Spinal cord (tissue), 10 donors: ENCODE measurements at regions not wholly inside any gene's neighbourhood (a gene's known extent, or its start where the extent isn't known, plus 50 kb on each side); places are given as distances from the start of the nearest gene placed in this dataset. TPM values are rescaled to one million over a fixed set of nuclear protein-coding genes. Genes with fewer than 3 reads are reported as not detected.

Source experiments
- DNase-seq, 6 donors: peaks; one replicate each; pipeline versions ENCODE4 v3.0.0 to v3.0.0-alpha.2; 2013 to 2015; ENCODE audit warnings: low spot score in 6 of 6, low read depth in 4 of 6
- H3K27ac ChIP-seq: one replicate; pipeline ENCODE4 v1.5.1; 2013; ENCODE audit warnings: low read depth, low read length, control low read depth
- H3K27me3 ChIP-seq: one replicate; pipeline ENCODE4 v1.6.1; 2013; ENCODE audit warnings: low read length; ENCODE audit not compliant: control insufficient read depth, insufficient read depth
- H3K36me3 ChIP-seq: one replicate; pipeline ENCODE4 v1.6.1; 2013; ENCODE audit warnings: low read length; ENCODE audit not compliant: control insufficient read depth, insufficient read depth
- H3K4me1 ChIP-seq: one replicate; pipeline ENCODE4 v1.6.1; 2013; ENCODE audit warnings: low read length; ENCODE audit not compliant: control insufficient read depth, insufficient read depth
- H3K4me3 ChIP-seq: one replicate; pipeline ENCODE4 v1.5.1; 2013; ENCODE audit warnings: low read depth, low read length, control low read depth
- H3K9me3 ChIP-seq: one replicate; pipeline ENCODE4 v1.6.1; 2013; ENCODE audit warnings: low read length; ENCODE audit not compliant: control insufficient read depth, insufficient read depth
- WGBS: methylation state at CpG from one replicate; pipeline ENCODE4 v1.1.5; 2013; ENCODE audit warnings: missing lambda C conversion rate; ENCODE audit not compliant: insufficient coverage; 5-methylcytosine and 5-hydroxymethylcytosine counted together
- small RNA-seq: library from RNA; depleted of rRNA; stranded (forward); fragments of <200 nt; gene quantifications from one replicate; pipeline ENCODE3, GENCODE V24; 2014; ENCODE audit warnings: low replicate concordance
- donor health status: healthy.

DNA sequence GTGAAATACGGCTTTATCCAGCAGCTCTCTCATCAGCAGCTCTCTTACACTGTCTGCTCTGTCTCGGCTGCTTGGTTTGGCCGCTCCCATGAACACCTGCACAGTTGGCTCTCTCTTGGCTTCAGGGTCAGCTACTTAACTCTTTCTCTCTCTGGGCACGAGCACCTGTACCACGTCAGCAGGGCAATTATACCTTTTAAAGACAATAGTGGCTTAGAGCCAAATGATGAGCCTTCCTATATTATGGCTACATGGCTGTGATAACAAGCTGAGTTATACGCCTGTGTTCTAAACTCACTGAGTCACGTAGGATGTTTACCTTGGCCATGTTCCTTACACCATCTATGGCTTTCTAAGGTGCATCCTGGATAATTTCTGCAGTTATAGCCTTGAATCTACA is 69.2 kb upstream of the CTNND2 start:
- Histone ChIP-seq H3K9me3 (no peaks in the 10 kb centered on the region), H3K27ac (no peak overlapping the region), H3K4me3 (no peak overlapping the region), H3K36me3 (no peaks in the 10 kb centered on the region), H3K27me3 (no peaks in the 10 kb centered on the region), H3K4me1 (no peaks in the 10 kb centered on the region)
- 90% methylated on average over 4 of the region's 7 CpGs for WGBS
- DNase-seq: no peak

DNA sequence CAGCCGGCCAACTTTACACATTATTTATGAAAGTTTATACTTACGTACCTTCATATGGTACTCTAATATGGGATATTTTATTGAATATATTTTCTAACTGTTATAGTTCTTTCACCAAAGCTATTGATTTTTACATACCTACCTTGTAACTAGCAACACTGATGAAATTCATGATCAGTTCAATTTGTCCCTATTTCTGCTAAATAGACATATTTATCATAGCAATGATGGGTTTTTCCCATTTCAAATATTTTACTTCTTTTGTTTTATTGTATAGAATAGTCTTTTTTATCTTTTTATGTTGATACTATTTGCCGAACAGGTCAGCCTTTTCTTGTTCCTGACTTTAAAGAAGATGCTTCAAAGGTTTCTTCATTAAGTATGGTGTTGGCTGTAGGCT is 59.0 kb upstream of the CTNND2 start:
- Histone ChIP-seq H3K36me3 (no peaks in the 10 kb centered on the region), H3K4me3 (no peak overlapping the region), H3K4me1 (no peaks in the 10 kb centered on the region), H3K9me3 (no peaks in the 10 kb centered on the region), H3K27ac (no peak overlapping the region), H3K27me3 (no peaks in the 10 kb centered on the region)
- DNase-seq: no peak
- no CpG with 5 or more reads among the region's 3 CpGs for WGBS

DNA sequence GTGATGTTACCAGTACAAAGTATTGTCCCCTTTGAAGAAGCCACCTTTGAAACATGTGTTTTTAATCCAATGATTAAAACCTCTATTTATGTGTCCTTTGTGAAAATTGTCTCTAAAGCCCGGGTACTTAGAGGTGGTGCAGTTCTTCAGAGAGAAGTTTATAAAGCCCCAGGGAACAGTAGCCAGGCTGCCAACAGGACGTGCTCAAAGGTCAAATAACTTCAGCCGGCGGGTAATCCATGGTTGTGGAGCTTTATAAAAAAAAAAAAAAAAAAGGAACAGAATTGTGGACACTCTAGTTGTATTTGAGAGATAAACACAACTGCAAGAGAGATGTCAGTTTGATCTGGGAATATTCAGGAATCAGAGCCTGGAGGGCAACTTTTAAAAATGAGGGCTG is 57.9 kb upstream of the CTNND2 start:
- Histone ChIP-seq H3K36me3 (no peaks in the 10 kb centered on the region), H3K4me1 (no peaks in the 10 kb centered on the region), H3K4me3 (no peak overlapping the region), H3K27ac (no peak overlapping the region), H3K27me3 (no peaks in the 10 kb centered on the region), H3K9me3 (no peaks in the 10 kb centered on the region)
- WGBS: 42% methylated on average over 2 of the region's 4 CpGs
- DNase-seq: no peak

DNA sequence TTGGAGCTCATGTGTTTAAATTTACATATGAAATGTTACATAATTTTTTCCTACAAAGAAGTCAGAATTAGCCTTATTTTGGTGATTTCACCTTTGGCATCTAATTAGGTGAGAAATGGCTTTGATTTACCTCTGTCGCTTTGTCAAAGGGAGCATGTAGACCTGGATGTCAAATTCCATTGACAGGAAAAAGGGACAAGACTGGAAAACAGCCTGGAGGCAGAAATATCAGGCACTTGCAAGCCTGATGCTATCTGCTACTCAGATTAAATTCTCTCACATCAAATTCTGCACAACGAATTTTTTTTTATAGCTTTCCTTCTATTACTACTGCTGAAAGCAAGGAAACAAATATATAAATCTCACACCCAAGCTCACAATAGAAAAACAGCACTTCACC is 54.1 kb upstream of the CTNND2 start:
- H3K4me1 ChIP-seq: no peaks in the 10 kb centered on the region
- H3K36me3 ChIP-seq: no peaks in the 10 kb centered on the region
- no peaks in the 10 kb centered on the region for H3K9me3 ChIP-seq
- H3K27me3 ChIP-seq: no peaks in the 10 kb centered on the region
- no peak overlapping the region for H3K4me3 ChIP-seq
- peak in 2 of 6 donors; percentile 1 to 13 for DNase-seq
- H3K27ac ChIP-seq: no peak overlapping the region
- 58% methylated on average over 2 of the region's 2 CpGs for WGBS

DNA sequence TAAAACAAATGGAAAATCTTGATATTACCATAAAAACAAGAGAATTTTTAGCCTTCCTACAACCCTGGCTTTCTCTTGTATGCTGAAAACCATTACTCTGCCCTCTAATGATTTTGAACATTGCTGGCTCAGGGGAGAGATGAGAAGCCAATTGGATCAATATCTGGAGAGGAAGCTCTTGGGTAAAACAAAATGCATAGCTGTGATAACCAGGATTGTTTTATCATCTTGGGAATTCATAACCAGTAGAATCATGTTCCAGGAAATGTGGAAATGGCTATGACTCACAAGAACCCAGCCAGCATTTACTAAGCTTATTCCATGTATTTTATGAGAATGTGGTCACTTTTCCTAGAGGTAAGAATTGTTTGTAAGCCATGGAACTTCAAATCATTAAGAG is 51.1 kb upstream of the CTNND2 start:
- no peaks in the 10 kb centered on the region for H3K4me1 ChIP-seq
- H3K27ac ChIP-seq: no peak overlapping the region
- no peak for DNase-seq
- H3K27me3 ChIP-seq: no peaks in the 10 kb centered on the region
- H3K36me3 ChIP-seq: no peaks in the 10 kb centered on the region
- no peaks in the 10 kb centered on the region for H3K9me3 ChIP-seq
- no peak overlapping the region for H3K4me3 ChIP-seq

Small RNA genes lying in the stretch of these regions (small RNA-seq; reads per million reads assigned to genes)
- not detected for gene RNU6-679P
